Mucosa of stomach (tissue), 1 donor: ENCODE measurements at regions not wholly inside any gene's neighbourhood (a gene's known extent, or its start where the extent isn't known, plus 50 kb on each side); places are given as distances from the start of the nearest gene placed in this dataset.

Experiments used
- H3K27me3 ChIP-seq: one replicate; pipeline ENCODE4 v1.7.0; 2013; ENCODE audit warnings: mild to moderate bottlenecking, low read length; ENCODE audit not compliant: control insufficient read depth, insufficient read depth
- H3K36me3 ChIP-seq: one replicate; pipeline ENCODE4 v1.7.0; 2013; ENCODE audit warnings: low read length; ENCODE audit not compliant: control insufficient read depth, insufficient read depth
- H3K4me1 ChIP-seq: one replicate; pipeline ENCODE4 v1.7.0; 2013; ENCODE audit warnings: mild to moderate bottlenecking, low read length; ENCODE audit not compliant: control insufficient read depth, insufficient read depth
- H3K4me3 ChIP-seq: one replicate; pipeline ENCODE4 v1.7.0; 2013; ENCODE audit warnings: low read length
- H3K9ac ChIP-seq: one replicate; pipeline ENCODE4 v1.7.0; 2013; ENCODE audit warnings: mild to moderate bottlenecking, low read length, moderate library complexity
- H3K9me3 ChIP-seq: one replicate; pipeline ENCODE4 v1.7.0; 2013; ENCODE audit warnings: mild to moderate bottlenecking, low read length, moderate library complexity; ENCODE audit not compliant: control insufficient read depth
- donor health status: Pancreatic carcinoma.

DNA sequence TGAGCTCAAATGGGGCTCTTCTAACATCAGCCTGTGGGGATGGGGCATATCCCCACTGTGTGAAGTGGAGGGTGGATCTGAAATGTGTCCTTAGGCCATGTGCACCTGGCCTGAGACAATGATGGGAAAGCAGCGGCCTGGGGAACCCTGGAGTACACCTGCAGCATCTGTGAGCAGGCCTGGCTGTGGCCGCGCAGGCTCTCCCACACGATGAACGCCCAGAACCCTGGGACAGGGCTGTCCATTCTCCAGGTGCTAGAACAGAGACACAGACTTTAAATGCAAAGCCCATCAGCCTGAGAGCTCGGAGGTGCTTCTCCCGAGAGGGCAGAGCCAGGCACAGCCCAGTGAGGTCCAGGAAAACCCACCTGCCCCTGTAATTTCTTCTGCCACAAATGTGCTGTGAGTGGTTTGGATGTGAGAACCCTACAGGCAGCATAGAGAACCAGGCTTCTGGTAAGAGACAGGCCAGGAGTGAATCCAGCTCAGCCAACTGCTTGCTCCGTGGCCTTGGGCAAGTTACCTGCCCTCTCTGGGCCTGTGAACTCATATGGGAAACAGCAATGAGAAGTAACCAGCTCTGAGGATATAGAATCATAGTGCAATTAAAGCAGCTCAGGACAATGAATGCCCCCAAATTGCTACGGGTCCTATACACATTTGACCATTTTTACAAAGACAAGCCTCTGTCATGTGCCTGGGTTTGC, 167.9 kb downstream of the SHANK2 start:
- no peaks in the 10 kb centered on the region for H3K27me3 ChIP-seq
- H3K9ac ChIP-seq, result no peak overlapping the region
- no peak overlapping the region for H3K4me3 ChIP-seq
- no peaks in the 10 kb centered on the region for H3K4me1 ChIP-seq
- H3K36me3 ChIP-seq, result no peaks in the 10 kb centered on the region
- H3K9me3 ChIP-seq, result no peaks in the 10 kb centered on the region

DNA sequence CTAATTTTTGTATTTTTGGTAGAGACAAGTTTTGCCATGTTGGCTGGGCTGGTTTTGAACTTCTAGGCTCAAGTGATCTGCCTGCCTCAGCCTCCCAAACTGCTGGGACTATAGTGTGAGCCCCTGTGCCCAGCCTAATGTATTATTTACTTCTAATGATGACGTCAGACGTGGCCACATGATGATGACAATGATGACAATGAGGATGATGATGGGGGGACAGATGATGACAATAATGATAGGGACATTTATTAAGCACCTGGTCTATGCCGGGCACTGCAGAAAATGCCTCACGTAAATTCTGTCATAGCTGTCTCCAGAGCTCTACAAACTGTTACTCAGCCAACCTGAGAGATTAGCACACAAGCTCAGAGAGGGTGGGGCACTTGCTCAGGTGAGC, 169.3 kb downstream of the SHANK2 start:
- Histone ChIP-seq H3K4me1 (no peaks in the 10 kb centered on the region), H3K27me3 (no peaks in the 10 kb centered on the region), H3K9ac (no peak overlapping the region)

DNA sequence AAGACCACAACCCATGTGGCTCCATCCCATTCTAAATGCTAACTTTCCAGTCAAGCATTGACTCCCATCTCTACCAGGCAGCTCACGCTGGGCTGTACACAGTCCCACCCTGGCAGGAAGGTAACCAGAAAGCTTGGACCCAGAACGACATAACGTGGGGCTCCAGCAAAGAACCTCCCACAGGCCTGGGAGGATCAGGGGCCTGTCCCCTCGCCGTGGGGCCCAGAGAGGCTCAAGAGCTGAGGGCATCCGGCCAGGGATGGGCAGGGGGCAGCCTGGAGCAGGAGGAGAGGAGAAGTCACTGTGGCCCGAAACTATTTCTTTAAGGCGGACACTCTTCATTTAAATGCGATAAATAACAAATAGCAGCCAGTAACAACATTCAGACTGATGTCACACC, 169.9 kb downstream of the SHANK2 start:
- Histone ChIP-seq H3K27me3 (no peaks in the 10 kb centered on the region), H3K4me3 (no peak overlapping the region), H3K4me1 (no peaks in the 10 kb centered on the region), H3K9ac (no peak overlapping the region), H3K36me3 (no peaks in the 10 kb centered on the region), H3K9me3 (no peaks in the 10 kb centered on the region)

More for the DNA sequence above, 169.3 kb downstream of the SHANK2 start:
- Histone ChIP-seq H3K36me3 (no peaks in the 10 kb centered on the region), H3K4me3 (no peak overlapping the region), H3K9me3 (no peaks in the 10 kb centered on the region)

GRCh38 chr11:71081704-71082230, 170.6 kb downstream of the SHANK2 start:
- Histone ChIP-seq H3K9me3 (no peaks in the 10 kb centered on the region), H3K9ac (no peak overlapping the region), H3K4me3 (no peak overlapping the region), H3K4me1 (no peaks in the 10 kb centered on the region), H3K36me3 (no peaks in the 10 kb centered on the region), H3K27me3 (no peaks in the 10 kb centered on the region)

GRCh38 chr11:71080239-71081097, 171.9 kb downstream of the SHANK2 start:
- no peaks in the 10 kb centered on the region for H3K9me3 ChIP-seq
- no peak overlapping the region for H3K4me3 ChIP-seq
- H3K4me1 ChIP-seq, result no peaks in the 10 kb centered on the region
- H3K36me3 ChIP-seq, result no peaks in the 10 kb centered on the region
- no peak overlapping the region for H3K9ac ChIP-seq
- no peaks in the 10 kb centered on the region for H3K27me3 ChIP-seq

DNA sequence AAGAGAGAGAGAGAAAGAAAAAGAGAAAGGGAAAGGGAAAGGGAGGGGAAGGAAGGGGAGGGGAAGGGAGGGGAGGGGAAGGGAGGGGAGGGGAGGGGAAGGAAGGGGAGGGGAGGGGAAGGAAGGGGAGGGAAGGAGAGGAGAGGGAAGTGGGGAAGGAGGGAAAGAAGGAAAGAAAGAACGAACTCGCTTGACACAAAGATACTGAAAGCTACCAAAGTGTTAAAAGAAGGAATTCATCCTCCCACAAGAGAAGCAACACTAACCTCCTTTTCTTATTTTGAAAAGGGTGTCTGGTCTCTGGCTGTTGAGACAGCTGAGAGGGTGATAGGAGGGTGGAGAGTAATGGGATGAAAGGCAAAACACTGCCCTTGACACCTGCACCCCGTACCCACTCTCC, 172.6 kb downstream of the SHANK2 start:
- H3K9me3 ChIP-seq, result no peaks in the 10 kb centered on the region
- no peak overlapping the region for H3K9ac ChIP-seq
- no peaks in the 10 kb centered on the region for H3K27me3 ChIP-seq
- no peaks in the 10 kb centered on the region for H3K4me1 ChIP-seq
- H3K36me3 ChIP-seq, result no peaks in the 10 kb centered on the region
- no peak overlapping the region for H3K4me3 ChIP-seq

DNA sequence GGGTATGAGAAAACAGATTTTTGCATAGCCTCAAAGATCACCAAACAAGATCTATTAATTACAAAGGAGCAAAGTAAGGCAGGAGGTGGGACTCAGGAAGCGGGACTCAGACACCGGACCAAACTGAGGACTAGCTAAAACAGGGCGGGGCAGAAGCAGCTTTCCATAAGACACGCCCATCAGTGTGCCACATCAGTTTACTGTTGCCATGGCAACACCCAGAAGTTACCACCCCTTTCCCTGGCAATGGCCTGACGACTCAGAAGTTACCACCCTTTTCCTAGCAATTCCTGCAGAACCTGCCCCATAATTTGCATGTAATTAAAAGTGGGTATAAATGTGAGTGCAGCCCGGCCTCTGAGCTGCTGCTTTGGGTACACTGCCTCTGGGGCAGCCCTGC, 173.9 kb downstream of the SHANK2 start:
- Histone ChIP-seq H3K4me3 (no peak overlapping the region), H3K9me3 (no peaks in the 10 kb centered on the region), H3K27me3 (no peaks in the 10 kb centered on the region), H3K9ac (no peak overlapping the region), H3K36me3 (no peaks in the 10 kb centered on the region), H3K4me1 (no peaks in the 10 kb centered on the region)

DNA sequence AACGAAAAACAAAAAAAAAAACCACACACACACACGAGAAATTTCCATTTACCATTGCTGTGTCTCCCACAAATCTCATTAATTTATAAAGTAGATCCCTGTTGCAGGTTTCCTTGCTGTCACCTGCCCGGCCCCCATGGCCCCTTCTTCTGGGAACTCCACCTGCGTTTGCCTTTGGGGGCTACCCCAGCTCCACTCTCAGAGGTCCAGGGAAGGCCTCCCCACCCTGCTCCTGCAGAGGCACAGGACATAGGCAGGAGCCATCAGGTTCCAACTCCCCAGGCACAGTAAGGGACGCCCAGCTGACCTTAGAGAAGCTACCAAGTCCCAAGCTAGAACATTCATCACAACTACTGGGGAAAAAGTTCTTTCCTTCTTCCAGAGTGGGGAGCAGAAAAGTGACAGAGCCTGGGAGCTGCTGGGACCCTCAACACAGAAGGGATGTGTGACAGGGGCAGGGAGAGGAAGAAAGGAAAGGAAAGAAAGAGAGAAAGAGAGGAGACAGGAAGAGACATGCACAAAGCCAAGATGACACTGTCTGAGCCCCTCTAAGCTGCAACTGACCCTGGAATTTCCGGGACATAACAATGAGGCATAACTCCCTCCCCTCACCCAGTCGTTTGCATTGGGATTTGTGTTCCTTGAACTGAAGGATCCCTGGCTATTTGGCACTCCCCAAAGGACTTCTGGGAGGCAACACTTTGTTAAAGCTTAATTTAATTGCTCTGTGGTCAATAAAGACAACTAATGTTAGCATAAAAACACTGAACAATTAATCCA, 175.7 kb downstream of the SHANK2 start:
- Histone ChIP-seq H3K36me3 (no peaks in the 10 kb centered on the region), H3K9ac (no peak overlapping the region), H3K4me1 (no peaks in the 10 kb centered on the region), H3K9me3 (no peaks in the 10 kb centered on the region), H3K4me3 (no peak overlapping the region), H3K27me3 (no peaks in the 10 kb centered on the region)

DNA sequence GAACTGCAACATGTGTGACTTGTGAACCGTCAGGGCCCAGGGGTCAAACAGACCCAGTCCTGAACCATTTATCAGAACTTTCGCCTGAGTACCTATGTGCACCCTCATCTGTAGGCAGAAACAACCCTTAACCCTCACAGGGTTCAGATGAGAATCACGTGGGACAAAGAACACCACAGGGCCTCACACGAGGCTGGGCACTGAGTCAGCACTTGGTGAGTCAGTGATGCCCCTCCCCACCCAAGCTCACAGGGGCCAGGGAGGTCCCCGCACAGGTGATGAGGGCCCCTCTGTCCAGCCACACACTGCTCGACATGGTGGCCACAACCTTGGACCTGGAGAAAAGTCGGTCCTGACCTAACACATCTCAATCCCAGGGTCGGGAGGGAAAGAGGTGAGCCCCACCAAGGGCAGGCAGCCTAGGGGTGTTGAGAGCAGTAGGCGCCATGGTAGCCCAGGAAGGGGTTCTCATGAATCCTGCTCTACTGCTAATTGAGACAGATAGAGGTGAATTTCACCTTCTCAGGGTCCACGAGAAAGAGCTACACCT, 176.4 kb downstream of the SHANK2 start:
- no peak overlapping the region for H3K4me3 ChIP-seq
- H3K9me3 ChIP-seq, result no peaks in the 10 kb centered on the region
- H3K36me3 ChIP-seq, result no peaks in the 10 kb centered on the region
- H3K27me3 ChIP-seq, result no peaks in the 10 kb centered on the region
- H3K9ac ChIP-seq, result no peak overlapping the region
- no peaks in the 10 kb centered on the region for H3K4me1 ChIP-seq

GRCh38 chr11:71075116-71075720, 177.2 kb downstream of the SHANK2 start:
- H3K36me3 ChIP-seq, result no peaks in the 10 kb centered on the region
- no peak overlapping the region for H3K4me3 ChIP-seq
- H3K27me3 ChIP-seq, result no peaks in the 10 kb centered on the region
- H3K9ac ChIP-seq, result no peak overlapping the region
- no peaks in the 10 kb centered on the region for H3K4me1 ChIP-seq
- H3K9me3 ChIP-seq, result no peaks in the 10 kb centered on the region

DNA sequence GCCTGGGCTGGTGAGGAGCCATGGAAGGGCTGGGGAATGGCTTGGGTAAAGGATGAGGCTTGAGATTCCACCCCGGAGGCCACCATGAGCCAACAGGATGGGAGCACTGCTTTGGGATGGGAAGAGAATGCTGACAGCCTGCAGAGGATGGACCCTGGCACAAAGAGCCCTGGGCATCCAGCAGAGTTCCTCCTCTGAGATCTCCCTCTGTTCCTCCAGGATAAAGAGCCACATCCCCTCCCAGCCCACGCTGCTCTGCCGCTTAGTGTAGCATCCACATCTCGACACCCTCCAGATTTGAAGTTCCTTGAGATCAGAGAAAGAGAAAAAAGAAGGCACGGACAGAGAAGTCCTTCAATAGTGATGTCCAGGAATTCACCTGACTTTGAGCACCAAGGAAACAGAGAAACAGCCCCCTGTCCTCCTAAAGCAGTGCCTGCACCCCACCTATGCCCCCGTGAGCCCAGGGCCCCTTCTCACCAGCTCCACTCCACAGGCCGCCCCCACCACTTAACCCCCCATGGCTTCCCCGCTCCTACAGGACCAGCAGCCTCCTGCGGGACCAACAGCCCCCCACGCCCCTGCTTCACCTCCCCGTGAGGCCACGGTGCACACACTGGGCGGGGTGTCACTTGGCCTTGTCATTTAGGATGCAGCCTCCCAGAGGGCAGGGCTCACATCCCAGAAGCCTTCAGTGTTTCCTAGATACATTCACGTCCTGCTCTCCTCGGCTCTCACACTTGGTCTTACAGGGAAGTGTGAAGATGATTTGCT, 180.5 kb downstream of the SHANK2 start:
- Histone ChIP-seq H3K4me1 (no peaks in the 10 kb centered on the region), H3K4me3 (no peak overlapping the region), H3K9me3 (no peaks in the 10 kb centered on the region), H3K9ac (no peak overlapping the region), H3K36me3 (no peaks in the 10 kb centered on the region), H3K27me3 (no peaks in the 10 kb centered on the region)
